Lower leg skin (tissue), 4 donors: ENCODE measurements at regions not wholly inside any gene's neighbourhood (a gene's known extent, or its start where the extent isn't known, plus 50 kb on each side); places are given as distances from the start of the nearest gene placed in this dataset.

Source experiments
- DNase-seq, 2 donors: peaks; one replicate each; pipeline ENCODE4 v3.0.0-alpha.2; 2019; ENCODE audit warnings: low spot score in 2 of 2
- H3K4me3 ChIP-seq: fragments of 200-600 bp; sonication (generic); 2 replicates; pipeline ENCODE4 v1.5.1; 2017; ENCODE audit warnings: mild to moderate bottlenecking, low read depth; ENCODE audit not compliant: poor library complexity, severe bottlenecking
- CTCF ChIP-seq, 3 donors: fragments of 450-650 bp; IDR thresholded peaks; one replicate each; pipeline ENCODE4 v1.5.1; 2016; ENCODE audit warnings: antibody characterized with exemption in 3 of 3, mild to moderate bottlenecking in 3 of 3, moderate library complexity in 2 of 3
- POLR2A ChIP-seq, 2 donors: fragments of 450-650 bp; IDR thresholded peaks; one replicate each; pipeline ENCODE4 v1.6.1; 2016 to 2017; ENCODE audit warnings: antibody characterized with exemption in 2 of 2, mild to moderate bottlenecking in 1 of 2, moderate library complexity in 1 of 2
- WGBS, 2 donors: methylation state at CpG; one replicate each; pipeline ENCODE4 v1.1.5; 2018; 5-methylcytosine and 5-hydroxymethylcytosine counted together
- intact Hi-C: fragments of 100-400 bp; cut with DNase I; formaldehyde crosslinking; loops from one replicate; pipeline ENCODE4 v1.15.0; 2023; ENCODE audit warnings: low total_unique reads

DNA sequence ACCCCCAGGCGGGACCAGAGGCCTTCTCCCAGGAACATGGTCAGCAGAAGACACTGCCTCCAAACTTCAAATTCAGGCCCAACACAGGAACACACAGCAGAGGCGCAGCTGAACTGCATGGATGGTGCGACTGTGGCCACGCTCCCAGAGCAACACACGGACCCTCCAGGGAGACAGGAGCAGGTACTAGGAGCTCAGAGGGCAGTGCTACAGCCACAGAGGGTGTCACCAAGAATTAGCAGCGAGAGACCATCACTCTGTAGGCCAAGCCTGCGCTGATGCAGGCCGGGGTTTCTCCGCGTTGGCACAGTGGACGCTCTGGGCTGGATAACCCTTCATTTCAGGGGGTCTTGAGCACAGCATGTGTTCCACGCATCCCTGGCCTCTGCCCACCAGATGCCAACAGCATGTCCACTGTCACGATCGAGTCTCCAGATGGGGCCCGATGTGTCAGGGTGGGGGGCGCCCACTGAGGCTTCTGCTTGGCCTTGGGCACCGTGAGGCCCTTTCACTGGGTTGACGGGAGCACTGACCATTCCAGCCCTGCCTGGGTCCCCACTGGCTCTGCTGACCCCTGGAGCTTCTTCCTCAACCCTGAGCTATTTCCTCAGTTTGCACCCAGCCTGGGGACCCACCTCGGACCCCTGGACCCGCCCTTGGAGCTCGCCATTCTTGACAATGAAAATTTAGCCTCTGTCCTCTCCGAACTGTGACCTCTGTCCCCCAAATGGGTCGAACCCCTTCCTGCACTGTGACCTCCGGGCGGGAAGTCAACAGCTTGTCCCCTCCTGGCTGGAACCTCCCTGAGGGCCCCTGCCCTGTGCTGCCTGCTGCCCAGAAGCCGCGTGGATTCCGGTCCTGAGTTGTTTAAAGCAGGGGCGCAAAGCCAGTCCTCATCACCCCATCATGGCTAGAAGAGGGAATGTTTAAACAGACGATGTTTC lies 239.4 kb downstream of the DLL1 start:
- no peak overlapping the region for H3K4me3 ChIP-seq
- 89 to 95% methylated on average over 24 to 30 of the region's 30 CpGs for WGBS, 2 donors
- intact Hi-C loops = no loop called here
- peak in 1 of 2 donors; percentile 63 for DNase-seq
- TF ChIP-seq POLR2A (IDR thresholded peaks at IDR 0.05) (no peak), CTCF (IDR thresholded peaks at IDR 0.05) (no peak)

DNA sequence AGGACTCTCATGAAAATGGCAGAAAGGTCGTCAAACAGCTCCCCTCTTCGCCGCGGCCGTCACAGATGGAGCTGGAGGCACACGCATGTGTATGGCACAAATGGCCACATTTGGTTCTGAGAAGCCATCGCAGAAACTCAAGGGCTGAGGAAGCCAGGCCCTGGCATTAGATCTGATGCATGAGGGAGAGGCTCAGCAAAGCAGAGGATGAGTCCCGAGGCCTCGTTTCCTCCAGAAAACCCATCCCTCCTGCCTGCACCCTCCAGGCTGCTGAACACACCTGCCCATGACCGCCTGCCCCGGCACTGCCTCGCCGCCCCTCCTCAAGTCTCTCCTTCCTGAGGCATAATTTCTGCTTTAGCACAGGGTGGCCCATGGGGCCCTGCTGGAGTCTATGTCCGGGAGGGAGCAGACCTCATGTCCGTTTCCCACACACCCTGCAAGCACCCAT lies 240.3 kb downstream of the DLL1 start:
- WGBS, 2 donors = 88 to 91% methylated on average over 15 of the region's 15 CpGs
- intact Hi-C loops = no loop called here
- DNase-seq = no peak
- TF ChIP-seq CTCF (IDR thresholded peaks at IDR 0.05) = no peak
- no peak for TF ChIP-seq POLR2A (IDR thresholded peaks at IDR 0.05)
- H3K4me3 ChIP-seq = no peak overlapping the region

DNA sequence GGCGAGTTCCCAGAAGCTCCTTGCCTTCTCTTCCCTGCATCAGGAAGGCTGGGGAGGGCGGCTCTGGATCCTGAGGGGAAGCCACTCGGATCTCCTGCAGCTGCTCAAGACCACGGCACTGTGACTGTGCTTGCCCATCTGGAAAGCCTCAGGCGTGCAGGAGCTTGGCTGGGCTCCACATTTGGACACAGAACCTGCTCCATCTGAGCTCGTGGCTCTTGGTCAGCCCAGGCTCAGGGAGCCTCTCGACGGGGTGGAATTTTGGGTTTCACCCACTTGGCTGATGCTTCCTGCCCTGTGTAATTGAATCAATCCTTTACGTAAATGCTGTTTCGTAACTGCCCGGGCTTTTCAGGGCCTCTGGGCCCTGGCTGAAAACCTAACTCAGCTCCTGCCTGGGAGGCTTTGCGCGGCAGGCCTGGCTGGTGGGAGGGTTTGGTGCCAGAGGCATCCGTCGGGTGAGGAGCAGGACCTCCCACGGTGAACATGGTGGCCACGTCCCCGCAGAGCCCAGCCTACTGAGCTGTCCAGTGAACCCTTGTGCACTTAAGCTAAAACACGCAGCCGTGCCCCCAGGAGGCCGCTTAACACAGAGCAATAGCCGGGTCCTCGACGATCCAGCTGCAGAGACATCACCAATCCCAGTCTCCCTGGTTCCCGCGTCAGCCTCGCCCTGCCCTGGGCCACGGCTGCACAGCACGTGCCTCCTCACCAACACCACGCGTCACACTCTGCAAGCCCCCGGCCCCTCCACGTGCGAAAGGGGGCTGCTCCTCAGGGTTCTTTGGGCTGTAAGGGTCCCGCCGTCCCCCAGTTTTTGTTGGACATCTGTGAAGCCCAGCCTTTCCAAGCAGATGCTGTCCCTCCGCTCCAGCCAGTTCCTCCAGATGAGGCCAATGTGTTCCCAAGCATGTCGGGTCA lies 241.0 kb downstream of the DLL1 start:
- 55 to 62% methylated on average over 28 to 38 of the region's 38 CpGs for WGBS, 2 donors
- TF ChIP-seq POLR2A (IDR thresholded peaks at IDR 0.05) (no peak), CTCF (IDR thresholded peaks at IDR 0.05) (no peak)
- DNase-seq = peak; percentile 82 to 95
- intact Hi-C loops = no loop called here
- no peak overlapping the region for H3K4me3 ChIP-seq

- no peak overlapping the region for H3K4me3 ChIP-seq
- no peak for TF ChIP-seq POLR2A (IDR thresholded peaks at IDR 0.05)
- TF ChIP-seq CTCF (IDR thresholded peaks at IDR 0.05) = no peak
- WGBS, 2 donors = 71 to 82% methylated on average over 16 of the region's 16 CpGs
- DNase-seq = peak; percentile 67 to 92
- intact Hi-C loops = no loop called here
Measured at GRCh38 chr6:170048615-170049256, 242.1 kb downstream of the DLL1 start.

DNA sequence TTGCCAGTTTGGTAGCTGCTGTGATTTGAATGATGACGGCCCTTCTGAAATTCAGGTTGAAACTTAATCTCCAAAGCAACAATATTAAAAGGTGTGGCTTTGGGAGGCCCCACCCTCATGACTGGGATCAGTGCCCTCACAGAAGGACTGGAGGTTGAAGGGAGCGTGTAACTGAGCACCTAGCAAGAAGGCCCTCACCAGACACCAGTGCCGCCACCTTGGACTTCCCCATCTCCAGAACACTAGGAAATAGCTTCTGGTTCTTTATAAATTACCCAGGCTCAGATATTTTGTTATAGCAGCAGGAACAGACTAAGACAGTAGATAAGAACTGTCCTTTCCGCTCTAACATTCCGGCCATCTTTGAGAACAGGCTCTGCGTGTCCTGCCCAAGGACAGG lies 243.1 kb downstream of the DLL1 start:
- DNase-seq = peak in 1 of 2 donors; percentile 67
- no peak overlapping the region for H3K4me3 ChIP-seq
- 96% methylated on average over 6 of the region's 6 CpGs for WGBS, 2 donors
- intact Hi-C loops = no loop called here
- TF ChIP-seq POLR2A (IDR thresholded peaks at IDR 0.05) (no peak), CTCF (IDR thresholded peaks at IDR 0.05) (no peak)
